ENCODE measurements at regions not wholly inside any gene's neighbourhood (a gene's known extent, or its start where the extent isn't known, plus 50 kb on each side); places are given as distances from the start of the nearest gene placed in this dataset.

GRCh38 chr13:50452028-50452427, 391.5 kb downstream of the DLEU7 start:
- intact Hi-C loops (cut with DNase I; ENCODE audit: low total_unique reads), result no loop called here
- no peaks in the 10 kb centered on the region for H3K36me3 ChIP-seq
- H3K27me3 ChIP-seq, result no peaks in the 10 kb centered on the region
- no peak for DNase-seq
- no peak overlapping the region for H3K27ac ChIP-seq
- TF ChIP-seq EP300 (IDR thresholded peaks at IDR 0.05), result no peak
- TF ChIP-seq POLR2AphosphoS5 (IDR thresholded peaks at IDR 0.05), result no peak
- no peak for TF ChIP-seq POLR2A (IDR thresholded peaks at IDR 0.05)
- no peak for TF ChIP-seq CTCF (IDR thresholded peaks at IDR 0.05)
- 88 to 97% (median 95%) methylated on average over 1 of the region's 1 CpG for WGBS, 5 donors
- no peaks in the 10 kb centered on the region for H3K9me3 ChIP-seq
- H3K4me1 ChIP-seq, result no peaks in the 10 kb centered on the region
- H3K4me3 ChIP-seq, result no peak overlapping the region

GRCh38 chr13:50452756-50453155, 390.7 kb downstream of the DLEU7 start:
- Histone ChIP-seq H3K27ac (no peak overlapping the region), H3K4me1 (no peaks in the 10 kb centered on the region), H3K27me3 (no peaks in the 10 kb centered on the region), H3K4me3 (no peak overlapping the region), H3K36me3 (no peaks in the 10 kb centered on the region), H3K9me3 (no peaks in the 10 kb centered on the region)
- TF ChIP-seq CTCF (IDR thresholded peaks at IDR 0.05) (no peak), EP300 (IDR thresholded peaks at IDR 0.05) (no peak), POLR2AphosphoS5 (IDR thresholded peaks at IDR 0.05) (no peak), POLR2A (IDR thresholded peaks at IDR 0.05) (no peak)
- intact Hi-C loops (cut with DNase I; ENCODE audit: low total_unique reads), result no loop called here
- 76 to 92% (median 87%) methylated on average over 2 of the region's 2 CpGs for WGBS, 5 donors
- DNase-seq, result no peak

- intact Hi-C loops (cut with DNase I; ENCODE audit: low total_unique reads), result no loop called here
- Histone ChIP-seq H3K4me3 (no peak overlapping the region), H3K4me1 (no peaks in the 10 kb centered on the region), H3K36me3 (no peaks in the 10 kb centered on the region), H3K9me3 (no peaks in the 10 kb centered on the region), H3K27me3 (no peaks in the 10 kb centered on the region), H3K27ac (no peak overlapping the region)
- TF ChIP-seq POLR2A (IDR thresholded peaks at IDR 0.05) (no peak), CTCF (IDR thresholded peaks at IDR 0.05) (no peak), EP300 (IDR thresholded peaks at IDR 0.05) (no peak), POLR2AphosphoS5 (IDR thresholded peaks at IDR 0.05) (no peak)
- WGBS, 5 donors, result 37 to 70% (median 64%) methylated on average over 3 of the region's 3 CpGs
- no peak for DNase-seq
Measured at GRCh38 chr13:50453188-50453587, 390.3 kb downstream of the DLEU7 start.

GRCh38 chr13:50456111-50456510, 387.4 kb downstream of the DLEU7 start:
- intact Hi-C loops (cut with DNase I; ENCODE audit: low total_unique reads), result no loop called here
- Histone ChIP-seq H3K27ac (no peak overlapping the region), H3K4me3 (no peak overlapping the region), H3K27me3 (no peaks in the 10 kb centered on the region), H3K36me3 (no peaks in the 10 kb centered on the region), H3K4me1 (no peaks in the 10 kb centered on the region), H3K9me3 (no peaks in the 10 kb centered on the region)
- WGBS, 5 donors, result 61 to 83% (median 66%) methylated on average over 3 of the region's 3 CpGs
- DNase-seq, result no peak
- no peak for TF ChIP-seq CTCF (IDR thresholded peaks at IDR 0.05)
- TF ChIP-seq EP300 (IDR thresholded peaks at IDR 0.05), result no peak
- no peak for TF ChIP-seq POLR2A (IDR thresholded peaks at IDR 0.05)
- no peak for TF ChIP-seq POLR2AphosphoS5 (IDR thresholded peaks at IDR 0.05)
